ENCODE measurements at regions not wholly inside any gene's neighbourhood (a gene's known extent, or its start where the extent isn't known, plus 50 kb on each side); places are given as distances from the start of the nearest gene placed in this dataset.
"Not testable (repeated sequence)": the region's sequence is repeated elsewhere in the genome, so short reads cannot be mapped to it uniquely, and the experiment has no call there.

- no peak for DNase-seq
Observed at GRCh38 chr6:126204126-126204525, 135.8 kb upstream of the CENPW start.

- DNase-seq: no peak
Observed at GRCh38 chr6:126204598-126204997, 135.3 kb upstream of the CENPW start.

GRCh38 chr6:126206504-126207246 lies 133.2 kb upstream of the CENPW start:
- DNase-seq: no peak

DNA sequence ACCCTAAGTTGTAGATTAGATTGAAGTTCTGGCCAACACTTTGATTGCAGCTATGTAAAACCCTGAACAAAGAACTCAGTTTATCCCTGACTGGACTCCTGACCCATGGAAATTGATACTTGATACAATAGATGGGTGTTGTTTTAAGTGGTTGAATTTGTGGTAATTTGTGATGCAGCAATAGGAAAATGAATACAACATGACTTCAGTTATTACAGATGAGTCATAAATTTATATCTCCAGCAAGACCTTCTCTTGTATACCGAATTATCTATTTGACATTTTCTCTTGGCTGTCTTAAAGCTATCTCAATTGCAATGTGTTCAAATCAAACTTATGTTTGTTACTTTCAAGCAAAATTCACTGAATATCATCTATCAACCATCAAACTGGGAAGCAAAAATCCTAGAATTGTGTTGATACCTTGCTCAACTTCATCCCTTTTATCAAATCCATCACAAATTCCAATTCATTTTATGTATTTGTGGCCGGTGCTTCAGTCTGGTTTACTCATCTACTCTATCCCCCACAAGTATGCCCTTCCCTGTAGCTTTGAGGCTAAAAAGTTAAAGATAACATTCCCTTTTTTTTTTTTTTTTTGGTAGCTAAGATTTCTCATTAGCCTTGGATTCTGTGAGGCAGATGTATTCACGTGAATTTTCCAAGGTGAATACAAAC lies 129.4 kb upstream of the CENPW start:
- no peak for DNase-seq

- DNase-seq: no peak
Observed at GRCh38 chr6:126217497-126217896, 122.4 kb upstream of the CENPW start.

- not testable (repeated sequence) for DNase-seq
Observed at GRCh38 chr6:126220901-126221300, 119.0 kb upstream of the CENPW start.

DNA sequence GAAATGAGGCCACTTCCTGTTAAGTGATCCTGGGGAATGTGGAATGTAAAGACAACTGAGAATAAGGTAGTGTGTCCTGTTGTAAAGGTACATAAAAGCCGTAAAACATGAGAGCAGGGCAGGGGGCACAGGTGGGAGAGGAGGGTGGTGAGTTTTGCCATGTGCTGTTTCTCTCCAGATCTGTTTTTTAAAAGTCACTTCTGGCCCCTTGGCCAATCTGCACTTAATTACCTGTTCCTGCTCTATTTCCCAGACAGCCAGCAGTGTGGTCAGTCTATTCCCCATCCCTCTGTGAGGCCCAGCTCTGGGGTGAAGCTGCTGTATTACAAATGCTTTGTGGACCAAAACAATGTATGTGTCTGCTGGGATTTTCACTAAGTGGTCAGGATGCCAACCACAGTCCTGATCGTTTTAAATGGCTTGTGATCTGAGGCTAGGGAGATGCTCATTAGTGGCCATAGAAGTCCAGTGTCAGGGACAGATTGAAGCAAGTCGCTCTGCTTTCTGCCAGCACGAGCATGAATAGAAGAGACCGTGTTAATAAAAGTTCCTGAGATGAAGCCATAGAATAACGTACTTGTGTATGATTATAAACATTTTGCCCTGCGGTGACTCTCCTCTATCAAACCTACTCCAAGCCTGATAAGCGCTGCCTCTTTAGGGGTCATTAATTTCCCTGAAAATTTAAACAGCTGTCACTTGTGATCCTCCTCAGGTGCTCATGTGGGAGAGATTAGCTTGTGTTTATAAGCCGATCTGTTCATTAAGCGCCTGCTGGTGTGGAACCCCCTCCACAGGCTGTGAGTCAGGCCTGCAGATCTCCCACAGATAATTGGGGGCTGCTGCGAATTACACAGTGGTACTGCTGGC lies 111.8 kb upstream of the CENPW start:
- no peak for DNase-seq

DNA sequence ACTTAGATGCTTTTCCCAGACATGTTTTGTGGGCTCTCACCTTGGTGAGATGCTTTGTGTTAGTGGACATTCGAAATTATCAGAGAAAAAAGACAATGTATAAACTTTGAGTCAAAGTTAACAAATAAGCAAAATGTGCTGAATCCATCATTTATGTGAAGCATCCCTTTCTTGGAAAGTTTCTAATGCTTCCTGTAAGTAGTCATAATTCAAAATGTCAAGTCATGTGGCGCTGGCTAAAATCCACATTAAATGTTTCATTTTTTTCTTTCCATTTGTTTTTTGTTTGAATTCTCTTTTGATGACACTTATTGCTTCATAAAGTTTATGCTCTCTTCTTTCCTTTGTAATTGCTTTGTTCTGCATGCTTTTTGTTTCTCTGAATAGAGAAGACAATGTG lies 107.2 kb upstream of the CENPW start:
- DNase-seq: no peak

GRCh38 chr6:126233192-126233591 lies 106.7 kb upstream of the CENPW start:
- DNase-seq: no peak

GRCh38 chr6:126235363-126235762 lies 104.6 kb upstream of the CENPW start:
- DNase-seq: no peak

- DNase-seq: no peak
Observed at GRCh38 chr6:126245077-126245476, 94.8 kb upstream of the CENPW start.

DNA sequence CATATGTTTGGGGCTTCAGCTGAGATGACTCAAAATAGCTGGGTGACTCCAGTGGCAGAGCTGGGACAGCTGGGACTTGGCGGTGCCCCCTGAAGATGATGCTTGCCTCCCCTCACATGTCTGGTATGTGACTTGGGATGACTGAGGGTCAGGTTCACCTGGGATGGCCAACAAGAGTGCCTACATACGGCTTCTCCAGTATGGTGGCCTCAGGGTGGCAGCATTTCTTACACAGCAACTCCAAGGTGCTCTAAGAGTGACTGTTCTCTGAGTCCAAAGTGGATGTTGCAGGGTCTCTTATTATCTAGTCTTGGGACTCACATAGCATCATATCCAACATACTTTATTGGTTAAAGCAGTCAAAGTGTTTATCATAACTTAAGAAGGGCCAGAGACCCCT lies 87.8 kb upstream of the CENPW start:
- DNase-seq: no peak

- DNase-seq: no peak
Observed at GRCh38 chr6:126253431-126253830, 86.5 kb upstream of the CENPW start.

DNA sequence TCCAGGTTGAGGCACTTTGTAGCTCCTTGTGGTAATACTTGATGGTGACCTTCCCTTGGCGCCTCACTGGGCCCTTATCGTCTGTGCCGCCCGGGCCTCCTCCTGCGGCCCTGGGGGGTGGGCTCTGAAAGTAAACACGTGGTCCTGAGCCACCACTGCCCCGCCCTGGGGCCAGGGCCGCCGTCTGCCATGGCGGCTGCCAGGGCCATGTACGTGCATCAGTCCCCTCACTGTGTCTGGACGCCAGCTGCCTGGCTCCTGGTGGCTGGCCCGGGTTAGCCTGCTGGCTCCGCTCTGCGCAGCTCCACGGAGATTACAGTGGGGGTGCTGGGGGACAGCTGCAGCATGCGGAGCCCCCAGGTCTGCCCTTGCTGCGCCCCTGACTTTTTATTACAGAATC lies 81.8 kb upstream of the CENPW start:
- no peak for DNase-seq

DNA sequence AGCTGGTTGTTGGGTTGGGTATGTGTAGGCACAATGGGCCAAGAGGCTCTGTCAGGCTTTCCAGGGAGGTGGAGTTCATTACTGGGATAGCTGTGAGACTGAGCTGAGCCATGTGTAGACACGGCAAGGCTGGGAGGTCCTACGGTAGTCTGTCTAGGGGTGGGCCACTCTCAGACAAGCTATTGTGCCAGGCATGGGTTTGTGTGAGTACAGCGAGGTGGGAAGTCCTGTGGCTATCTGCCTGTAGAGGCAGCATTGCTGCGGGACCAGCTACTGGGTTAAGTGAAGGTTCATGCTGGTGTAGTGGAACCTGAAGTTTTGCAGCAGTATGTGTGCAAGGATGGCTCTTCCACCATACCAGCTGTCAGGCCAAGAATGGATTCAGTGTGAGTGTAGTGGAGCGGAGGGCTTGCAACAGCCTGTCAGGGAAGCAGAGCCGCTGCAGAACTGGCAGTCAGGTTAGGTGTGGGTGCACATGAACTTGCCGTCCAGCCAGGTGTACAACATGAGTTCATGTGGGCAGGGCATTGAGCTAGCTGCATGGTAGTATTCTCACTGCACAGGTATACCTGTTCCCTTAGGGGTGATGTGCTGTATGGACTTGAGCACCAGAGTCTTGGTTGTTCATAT lies 78.0 kb upstream of the CENPW start:
- no peak for DNase-seq

GRCh38 chr6:126264265-126264664 lies 75.7 kb upstream of the CENPW start:
- DNase-seq: no peak

DNA sequence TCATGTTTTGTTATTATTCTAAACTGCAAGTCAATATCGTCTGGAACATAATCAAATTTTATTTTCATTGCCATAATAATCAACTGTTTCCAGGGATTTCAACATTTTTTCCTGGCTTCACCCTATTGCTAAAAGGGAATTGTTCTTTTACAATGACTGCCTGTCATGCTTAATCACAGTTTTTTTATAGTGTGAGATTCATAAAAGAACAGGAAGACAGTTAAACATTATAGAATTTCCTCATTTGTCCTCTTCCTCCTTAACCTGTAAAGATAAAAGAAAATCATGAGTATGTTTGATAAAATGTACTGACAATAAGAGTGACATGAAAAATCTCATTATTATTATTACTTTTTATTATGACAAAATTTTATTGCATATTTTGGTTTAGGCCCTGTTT lies 73.3 kb upstream of the CENPW start:
- DNase-seq: no peak

DNA sequence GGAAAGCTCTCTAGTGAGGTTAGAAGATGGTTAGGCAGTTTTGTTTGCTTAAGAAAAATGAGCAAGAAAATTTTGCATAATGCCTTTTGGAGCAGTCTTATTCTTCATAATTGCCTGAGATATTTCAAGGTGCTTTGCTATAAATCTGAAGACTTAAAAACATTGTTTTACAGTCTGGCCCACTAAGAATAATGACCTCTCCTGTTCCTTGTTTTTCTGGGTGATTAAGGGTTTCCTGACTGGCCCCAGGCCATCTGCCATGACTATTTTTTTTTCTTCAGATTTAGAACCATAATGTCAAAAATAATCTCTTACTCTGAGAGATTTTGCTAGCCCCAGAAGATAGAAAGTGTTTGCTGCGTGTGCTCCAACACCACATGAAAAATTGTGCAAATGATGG lies 72.3 kb upstream of the CENPW start:
- DNase-seq: no peak

- DNase-seq: no peak
Observed at GRCh38 chr6:126268092-126268491, 71.8 kb upstream of the CENPW start.

- DNase-seq: no peak
Observed at GRCh38 chr6:126280287-126280686, 59.6 kb upstream of the CENPW start.

GRCh38 chr6:126285871-126286365 lies 54.0 kb upstream of the CENPW start:
- DNase-seq: no peak
